Right lobe of liver (tissue), 4 donors: ENCODE measurements at regions not wholly inside any gene's neighbourhood (a gene's known extent, or its start where the extent isn't known, plus 50 kb on each side); places are given as distances from the start of the nearest gene placed in this dataset.

ENCODE experiments used
- CTCF ChIP-seq, 4 donors: fragments of 200-600 bp in 3 of 4; fragments of 450-650 bp in 1 of 4; IDR thresholded peaks; one replicate each; pipeline versions ENCODE4 v1.5.1 to v1.8.0; 2016 to 2022; ENCODE audit warnings: antibody characterized with exemption in 4 of 4, mild to moderate bottlenecking in 2 of 4
- POLR2A ChIP-seq: fragments of 450-650 bp; IDR thresholded peaks from one replicate; pipeline ENCODE4 v1.6.1; 2017; ENCODE audit warnings: antibody characterized with exemption, mild to moderate bottlenecking
- donor health status: DM: no; HTN: no; CAD: no.
- donor health status: DM: no; HTN: no; CAD: no.
- donor health status: DM: no; HTN: yes; CAD: no.

GRCh38 chr7:85781606-85782005 lies 594.8 kb upstream of the SEMA3D start:
- TF ChIP-seq POLR2A (no peak), CTCF (IDR thresholded peaks at IDR 0.05) (no peak)
